ENCODE measurements at regions not wholly inside any gene's neighbourhood (a gene's known extent, or its start where the extent isn't known, plus 50 kb on each side); places are given as distances from the start of the nearest gene placed in this dataset.
A peak's percentile ranks its signal among the peaks of the same experiment; 100 is the strongest.
"Not testable (repeated sequence)": the region's sequence is repeated elsewhere in the genome, so short reads cannot be mapped to it uniquely, and the experiment has no call there.

DNA sequence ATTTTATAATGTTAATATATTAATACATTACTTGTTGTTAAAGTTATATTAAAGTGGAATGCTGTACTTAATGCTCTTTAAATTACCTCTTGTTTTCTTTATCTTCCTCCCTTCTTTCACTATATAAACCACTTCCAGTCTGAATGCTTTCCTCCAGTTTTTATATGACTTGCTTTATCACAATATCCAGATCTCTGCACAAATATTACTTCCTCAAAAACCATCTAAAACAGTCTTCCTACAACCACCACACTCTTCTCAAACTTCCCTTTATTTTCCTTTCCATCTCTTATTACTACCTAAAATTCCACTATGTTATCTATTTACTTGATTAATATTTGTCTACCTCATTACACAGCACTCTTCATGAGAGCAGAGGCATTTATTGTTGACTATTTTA, 956.6 kb downstream of the LRFN5 start:
- no peak for DNase-seq

DNA sequence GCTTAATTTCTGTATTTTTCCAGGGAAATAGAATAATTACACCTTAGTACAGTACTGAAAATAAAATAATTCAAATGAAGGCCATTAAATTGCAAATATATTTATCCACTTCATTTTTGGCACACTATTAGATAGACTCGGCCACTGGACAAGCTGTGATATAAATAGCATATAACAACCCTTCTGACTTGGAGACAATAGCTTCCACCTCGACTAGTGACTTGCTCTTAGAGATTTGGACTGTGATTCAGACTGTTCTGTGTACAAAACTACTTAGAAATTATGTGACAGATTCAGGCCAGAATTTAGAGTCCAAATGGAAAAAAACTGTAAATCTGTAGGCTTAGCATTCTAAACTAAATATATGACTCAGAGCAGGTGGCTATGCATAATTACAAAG, 949.9 kb downstream of the LRFN5 start:
- DNase-seq, result no peak

DNA sequence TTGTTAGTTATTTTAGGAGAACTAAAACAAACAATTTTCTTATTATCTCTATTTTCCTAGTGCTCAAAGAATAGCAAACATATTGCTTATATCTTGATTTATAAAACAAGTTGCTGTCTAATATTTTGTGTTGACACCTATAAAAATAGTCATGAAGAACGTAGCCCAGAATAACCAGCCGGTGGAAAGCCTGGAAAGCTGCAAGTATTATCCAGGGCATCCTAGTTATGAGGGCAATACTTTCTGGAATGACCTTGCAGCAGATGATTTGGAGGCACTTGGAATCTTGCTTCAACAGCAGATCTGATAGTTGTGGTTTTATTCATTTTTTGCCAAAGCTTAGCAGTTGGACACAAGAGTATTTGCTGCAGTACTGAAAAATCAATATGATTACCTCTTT, 948.7 kb downstream of the LRFN5 start:
- DNase-seq, result no peak

DNA sequence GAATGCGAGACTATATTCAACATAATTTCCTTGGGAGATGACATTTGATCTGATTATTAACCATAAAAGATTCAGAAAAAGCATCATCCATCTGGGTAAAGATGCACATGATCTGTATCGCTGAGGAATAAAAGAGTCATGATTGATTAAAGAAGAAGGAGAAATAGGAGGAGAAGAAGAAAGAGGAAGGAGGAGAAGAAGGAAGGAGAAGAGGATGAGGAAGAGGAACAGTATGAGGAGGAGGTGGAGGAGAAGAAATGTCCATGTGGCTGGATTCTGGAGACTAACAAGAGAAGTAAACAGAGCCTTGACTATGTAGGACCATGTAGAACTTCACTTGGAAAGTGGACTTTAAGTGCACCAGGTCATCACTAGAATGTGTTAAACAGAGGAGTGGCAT, 947.4 kb downstream of the LRFN5 start:
- DNase-seq, result no peak

DNA sequence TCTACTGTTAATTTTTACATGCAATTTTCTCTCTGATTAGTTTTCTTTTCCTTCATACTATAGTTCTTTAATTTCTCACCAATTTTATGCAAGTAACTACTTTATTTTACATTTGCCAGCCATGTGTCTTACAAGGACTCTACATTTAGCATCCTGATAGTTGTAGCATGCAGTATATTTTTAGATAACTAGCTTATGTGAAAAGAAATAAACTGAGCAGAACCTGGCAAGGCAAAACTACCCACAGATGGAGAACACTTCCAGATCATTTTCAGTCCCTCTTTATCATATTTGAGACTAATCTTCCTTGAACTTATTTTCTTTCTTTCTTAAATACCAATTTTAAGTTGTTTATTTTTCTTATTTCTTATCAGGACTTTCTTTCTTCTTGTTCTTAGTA, 943.6 kb downstream of the LRFN5 start:
- no peak for DNase-seq

DNA sequence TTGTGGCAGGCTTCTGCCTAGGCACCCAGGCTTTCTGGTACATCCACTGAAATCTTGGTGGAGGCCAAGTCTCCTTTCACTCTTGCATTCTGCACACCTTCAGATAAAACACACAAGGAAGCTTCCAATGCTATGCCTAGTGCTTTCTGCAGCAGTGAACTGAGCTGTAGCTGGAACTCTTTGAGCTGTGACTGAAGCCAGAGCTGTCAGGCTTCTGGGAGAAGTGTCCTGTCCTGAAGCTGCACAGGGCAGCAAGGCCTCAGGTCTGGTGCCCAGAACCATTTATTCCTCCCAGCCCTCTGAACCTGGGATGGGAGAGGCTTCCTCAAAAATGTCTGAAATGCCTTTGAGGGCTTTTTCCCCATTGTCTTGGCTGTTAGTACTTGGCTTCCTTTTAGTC, 941.7 kb downstream of the LRFN5 start:
- no peak for DNase-seq

DNA sequence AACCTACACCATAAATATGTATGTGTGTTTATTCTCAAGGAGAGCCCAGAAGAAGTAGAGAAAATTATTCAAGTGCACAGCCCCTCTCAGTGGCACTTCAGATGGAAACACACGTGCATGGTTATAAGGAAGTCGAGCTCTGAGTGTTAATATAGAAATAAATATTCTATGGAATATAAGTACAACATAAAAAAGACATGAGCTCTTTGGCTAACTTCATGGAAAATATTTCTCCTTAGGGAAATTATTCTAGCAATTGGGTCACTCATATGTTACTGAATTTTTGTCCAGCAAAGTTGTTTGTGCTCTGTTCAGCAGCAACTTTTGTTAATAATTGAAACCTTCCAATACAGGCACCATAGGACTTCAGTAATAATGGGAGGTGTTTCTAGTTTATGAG, 939.0 kb downstream of the LRFN5 start:
- DNase-seq, result no peak

DNA sequence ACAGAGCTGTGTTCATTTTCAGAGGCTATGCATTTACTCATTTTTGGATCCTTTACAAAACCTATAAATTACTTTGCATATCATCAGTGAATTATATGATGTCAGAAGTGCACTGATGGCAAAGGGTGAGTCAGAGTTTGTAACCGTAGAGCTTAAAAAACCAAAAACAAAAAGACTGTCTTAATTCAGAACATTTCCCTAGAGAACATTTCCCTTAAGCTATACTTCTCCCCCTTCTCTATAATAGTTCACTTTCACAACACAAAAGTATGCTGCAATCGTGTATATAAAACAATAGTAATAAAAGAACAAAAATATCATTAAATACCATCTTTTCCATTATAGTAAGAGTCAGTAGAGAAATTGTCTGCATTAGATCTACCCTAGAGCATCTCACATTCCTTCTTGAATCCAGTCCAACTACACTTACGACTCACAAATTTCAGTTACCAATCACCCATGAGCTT, 934.9 kb downstream of the LRFN5 start:
- peak; percentile 3 for DNase-seq

DNA sequence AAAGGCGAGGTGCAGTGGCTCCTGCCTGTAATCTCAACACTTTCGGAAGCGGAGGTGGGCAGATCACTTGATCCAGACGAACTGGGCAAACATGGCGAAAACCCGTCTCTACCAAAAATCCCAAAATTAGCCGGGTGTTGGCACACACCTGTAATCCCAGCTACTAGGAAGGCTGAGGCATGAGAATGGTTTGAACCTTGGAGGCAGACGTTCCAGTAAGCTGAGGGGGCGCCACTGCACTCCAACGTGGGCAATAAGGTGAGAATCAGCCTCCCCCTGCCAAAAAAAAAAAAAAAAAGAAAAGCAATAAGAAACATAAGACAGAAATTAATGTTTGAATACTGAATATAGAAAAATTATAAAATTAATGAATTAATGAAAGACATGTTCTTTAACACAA, 928.7 kb downstream of the LRFN5 start:
- no peak for DNase-seq

DNA sequence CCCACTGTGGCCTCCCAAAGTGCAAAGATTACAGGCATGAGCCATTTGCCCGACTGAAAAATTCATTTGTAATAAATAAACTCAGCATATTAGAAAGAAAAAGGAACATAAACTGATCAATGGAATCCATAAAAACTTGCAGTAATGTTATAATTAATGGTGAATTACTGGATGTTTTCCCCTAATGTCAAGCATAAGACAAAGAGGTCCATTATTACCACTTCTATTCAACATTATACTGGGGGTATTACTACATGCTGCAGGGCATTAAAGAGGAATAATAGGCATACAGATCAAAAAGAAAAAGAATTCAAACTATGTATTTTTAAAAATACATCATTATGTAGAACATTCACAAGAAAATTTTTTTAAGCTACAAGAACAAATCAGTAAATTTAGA, 926.8 kb downstream of the LRFN5 start:
- DNase-seq, result no peak

DNA sequence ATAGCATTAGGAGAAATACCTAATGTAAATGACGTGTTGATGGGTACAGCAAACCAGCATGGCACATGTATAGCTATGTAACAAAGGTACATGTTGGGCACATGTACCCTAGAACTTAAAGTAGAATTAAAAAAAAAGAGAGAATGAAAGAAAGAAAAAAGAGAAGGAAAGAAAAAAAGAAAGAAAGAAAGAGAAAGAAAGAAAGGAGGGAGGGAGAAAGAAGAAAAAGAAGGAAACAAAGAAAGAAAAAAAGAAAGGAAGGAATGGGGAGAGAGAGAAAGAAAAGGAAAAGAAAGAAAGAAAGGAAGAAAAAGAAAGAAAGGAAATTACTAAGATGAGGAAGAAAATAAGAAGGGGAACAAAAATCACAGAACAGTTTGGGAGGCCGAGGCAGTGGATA, 925.5 kb downstream of the LRFN5 start:
- DNase-seq, result no peak

DNA sequence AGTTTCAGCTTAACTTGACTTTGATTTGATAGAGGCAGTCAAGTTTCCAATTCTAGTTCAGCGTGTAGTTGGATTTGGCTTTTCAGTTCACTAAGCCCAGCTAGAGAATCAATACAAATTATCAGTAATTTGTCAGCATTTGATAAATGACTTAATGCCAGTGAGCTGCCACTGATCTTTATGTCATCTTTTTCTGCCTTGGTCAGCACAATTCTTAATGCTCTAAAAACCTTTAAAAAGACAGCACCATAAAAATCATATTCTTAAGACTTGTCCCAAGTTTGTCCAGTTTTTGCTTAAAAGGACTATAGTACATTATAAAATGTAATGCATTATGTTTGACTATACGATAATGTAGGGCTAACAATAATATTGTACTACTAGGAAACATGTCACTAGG, 920.5 kb downstream of the LRFN5 start:
- no peak for DNase-seq

DNA sequence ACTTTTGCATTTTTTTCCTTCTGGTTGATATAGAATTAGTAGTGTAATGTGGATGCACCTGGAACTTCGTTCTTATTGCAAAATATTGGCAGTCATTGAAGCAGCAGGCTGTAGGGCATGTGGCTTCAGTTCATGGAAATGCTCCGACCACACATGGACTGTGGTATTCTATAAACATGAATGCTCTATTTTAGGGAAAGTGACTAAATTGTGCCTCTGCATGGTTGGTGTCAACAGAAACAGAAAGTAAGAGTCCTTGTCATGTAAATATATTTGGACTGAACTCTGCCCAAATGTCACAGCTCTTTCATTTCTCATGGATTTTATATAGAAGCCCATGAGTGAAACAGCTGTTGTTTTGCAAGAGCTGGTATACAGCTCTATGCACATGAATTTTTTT, 917.0 kb downstream of the LRFN5 start:
- DNase-seq, result peak; percentile 68

DNA sequence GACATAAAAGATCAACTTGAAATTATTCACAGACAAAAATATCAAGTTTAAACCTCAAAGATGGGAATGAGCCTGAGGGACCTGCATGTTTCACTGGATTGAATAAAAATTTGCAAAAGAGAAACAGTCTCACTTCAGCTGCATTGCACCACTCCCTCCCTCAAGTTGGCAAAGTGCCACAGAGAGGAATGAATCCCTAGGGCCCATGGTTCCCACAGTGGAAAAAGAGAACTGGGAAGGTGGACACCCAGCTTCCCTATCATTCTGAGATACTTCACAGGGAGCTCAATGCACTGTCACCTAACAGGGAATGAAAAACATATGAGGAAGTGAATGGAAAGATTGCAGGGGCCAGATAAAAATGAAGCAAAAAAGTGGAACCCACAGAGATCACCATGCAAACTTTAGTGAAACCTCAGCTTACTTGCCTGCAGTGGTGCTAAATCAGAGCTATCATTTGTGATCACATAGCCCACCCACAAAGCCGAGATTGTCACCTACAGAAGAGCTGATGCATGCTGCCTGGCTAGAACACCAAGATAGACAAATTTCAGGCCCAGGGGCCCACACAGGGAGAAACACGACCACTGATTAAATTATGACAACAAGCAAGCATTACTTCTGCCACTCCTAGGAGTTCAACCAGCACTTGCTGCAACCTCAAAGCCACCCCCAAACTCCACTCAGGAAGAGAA, 911.3 kb downstream of the LRFN5 start:
- DNase-seq, result no peak

DNA sequence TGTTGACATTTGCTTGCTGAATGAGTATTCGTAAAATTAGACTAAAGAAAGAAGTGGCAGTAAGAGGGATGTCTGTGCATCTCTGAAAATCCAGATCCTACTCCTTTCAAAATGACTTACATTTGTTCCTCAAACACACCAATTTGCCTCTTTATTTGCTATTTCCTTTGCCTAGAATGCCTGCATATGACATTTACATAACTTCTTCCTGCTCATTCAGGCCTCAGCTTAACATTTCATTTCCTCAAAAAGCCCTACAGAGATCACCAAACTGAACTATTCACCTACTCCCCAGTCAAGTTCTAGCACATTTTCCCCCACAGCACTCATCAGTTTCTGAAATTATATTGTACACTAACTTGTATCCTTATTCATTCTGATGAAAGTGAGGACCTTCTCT, 907.2 kb downstream of the LRFN5 start:
- DNase-seq, result no peak

DNA sequence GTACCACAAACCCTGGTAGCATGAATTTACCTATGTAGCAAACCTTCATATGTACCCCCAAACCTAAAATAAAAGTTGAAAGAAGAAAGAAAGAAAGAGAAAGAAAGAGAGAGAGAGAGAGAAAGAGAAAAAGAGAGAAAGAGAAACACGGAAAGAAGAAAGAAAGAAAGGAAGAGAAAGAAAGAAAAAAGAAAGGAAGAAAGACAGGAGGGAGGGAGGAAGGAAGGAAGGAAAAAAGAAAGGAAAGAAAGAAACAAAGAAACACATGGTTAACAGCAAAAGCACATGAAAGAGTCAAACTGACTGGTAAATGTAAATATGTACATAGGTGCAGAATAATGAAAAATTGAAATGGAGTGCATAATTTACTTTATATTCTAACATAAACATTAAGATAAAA, 903.4 kb downstream of the LRFN5 start:
- DNase-seq, result no peak

DNA sequence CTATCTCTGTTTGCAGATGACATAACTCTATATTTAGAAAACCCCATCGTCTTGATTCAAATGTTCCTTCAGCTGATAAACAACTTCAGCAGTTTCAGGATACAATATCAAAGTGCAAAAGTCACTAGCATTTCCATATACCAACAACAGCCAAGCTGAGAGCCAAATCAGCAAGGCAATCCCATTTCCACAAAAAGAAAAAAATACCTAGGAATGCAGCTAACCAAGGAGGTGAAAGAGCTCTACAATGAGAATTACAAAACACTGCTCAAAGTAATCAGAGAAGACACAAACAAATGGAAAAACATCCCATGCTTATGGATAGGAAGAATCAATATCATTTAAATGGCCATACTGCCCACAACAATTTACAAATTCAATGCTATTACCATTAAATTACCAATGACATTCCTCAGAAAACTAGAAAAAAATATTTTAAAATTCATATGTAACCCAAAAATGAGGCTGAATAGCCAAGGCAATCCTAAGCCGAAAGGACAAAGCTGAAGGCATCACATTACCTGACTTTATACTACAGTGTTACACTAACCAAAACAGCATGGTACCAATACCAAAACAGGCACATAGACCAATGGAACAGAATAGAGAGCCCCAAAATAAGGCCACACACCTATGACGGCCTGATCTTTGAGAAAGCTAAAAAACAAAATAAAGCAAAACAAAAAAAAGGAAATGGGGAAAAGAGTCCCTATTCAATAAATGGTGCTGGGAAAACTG, 901.7 kb downstream of the LRFN5 start:
- no peak for DNase-seq

DNA sequence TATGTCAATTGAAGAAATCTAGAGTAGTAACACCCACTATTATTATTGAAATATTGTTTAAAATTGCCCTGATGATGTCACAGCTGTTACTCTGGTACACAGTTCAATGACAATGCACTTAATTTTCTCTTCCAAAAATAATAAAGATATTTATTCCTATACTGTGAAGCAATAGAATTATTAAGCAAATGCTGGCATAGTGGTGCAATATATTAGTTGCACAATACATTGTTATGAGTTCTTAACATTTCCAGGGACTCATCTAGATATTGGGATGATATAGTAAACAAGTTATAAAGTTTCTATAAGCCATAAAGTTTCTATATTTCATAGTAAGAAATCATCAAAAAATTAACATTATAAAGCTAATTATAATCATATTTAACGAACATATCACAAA, 897.8 kb downstream of the LRFN5 start:
- no peak for DNase-seq

DNA sequence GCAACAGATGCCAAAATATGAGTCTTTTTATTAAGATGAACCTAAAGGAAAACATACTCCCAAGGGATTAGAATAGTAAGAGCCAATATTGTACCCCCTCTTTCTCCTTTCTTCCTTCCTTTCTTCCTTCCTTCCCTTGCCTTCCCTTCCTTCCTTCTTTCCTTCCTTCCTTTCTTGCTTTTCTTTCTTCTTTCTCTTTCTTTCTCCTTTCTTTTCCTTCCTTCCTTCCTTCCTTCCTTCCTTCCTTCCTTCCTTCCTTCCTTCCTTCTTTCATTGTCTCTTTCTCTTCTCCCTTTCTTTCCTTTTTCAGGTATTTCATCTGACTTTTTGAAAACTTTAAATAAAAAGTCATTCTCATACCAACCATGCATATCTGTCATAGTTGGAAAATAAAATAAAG, 892.5 kb downstream of the LRFN5 start:
- no peak for DNase-seq

DNA sequence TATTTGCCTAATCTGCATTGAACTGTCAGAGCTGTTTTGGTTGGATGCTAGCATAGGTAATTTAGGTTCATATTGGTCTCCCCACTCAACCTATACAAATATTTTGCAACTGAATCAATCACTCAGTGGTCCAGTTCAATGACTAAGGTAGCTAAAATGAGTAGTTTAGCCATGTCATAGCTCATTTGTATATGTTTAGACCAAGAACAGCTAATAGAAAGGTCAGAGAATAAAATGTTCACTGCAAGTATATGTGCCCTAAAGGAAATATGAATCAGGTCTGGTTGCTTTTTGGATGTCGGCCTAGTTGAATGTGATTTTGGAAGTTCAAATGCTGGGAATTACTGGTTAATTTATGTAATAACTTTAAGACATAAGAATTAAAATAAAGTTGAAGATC, 883.9 kb downstream of the LRFN5 start:
- no peak for DNase-seq

DNA sequence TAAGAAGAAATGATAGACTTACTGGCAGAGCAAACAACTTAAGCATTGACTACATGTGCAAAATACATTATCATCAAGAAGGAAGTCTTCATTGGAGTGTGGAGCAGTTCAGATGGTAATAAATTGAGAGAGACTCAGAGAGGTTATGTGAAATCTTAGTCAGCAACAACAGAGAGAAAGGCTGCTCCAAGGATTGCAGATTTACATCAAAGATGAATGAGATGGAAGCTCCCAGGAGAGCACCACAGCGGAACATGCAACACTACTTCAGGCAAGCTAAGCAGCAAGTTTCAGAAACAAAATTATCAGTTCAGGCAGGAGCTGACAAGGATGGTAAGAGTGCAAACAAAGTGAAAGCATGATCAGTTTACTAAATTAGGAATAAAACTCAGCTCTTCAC, 882.3 kb downstream of the LRFN5 start:
- no peak for DNase-seq

DNA sequence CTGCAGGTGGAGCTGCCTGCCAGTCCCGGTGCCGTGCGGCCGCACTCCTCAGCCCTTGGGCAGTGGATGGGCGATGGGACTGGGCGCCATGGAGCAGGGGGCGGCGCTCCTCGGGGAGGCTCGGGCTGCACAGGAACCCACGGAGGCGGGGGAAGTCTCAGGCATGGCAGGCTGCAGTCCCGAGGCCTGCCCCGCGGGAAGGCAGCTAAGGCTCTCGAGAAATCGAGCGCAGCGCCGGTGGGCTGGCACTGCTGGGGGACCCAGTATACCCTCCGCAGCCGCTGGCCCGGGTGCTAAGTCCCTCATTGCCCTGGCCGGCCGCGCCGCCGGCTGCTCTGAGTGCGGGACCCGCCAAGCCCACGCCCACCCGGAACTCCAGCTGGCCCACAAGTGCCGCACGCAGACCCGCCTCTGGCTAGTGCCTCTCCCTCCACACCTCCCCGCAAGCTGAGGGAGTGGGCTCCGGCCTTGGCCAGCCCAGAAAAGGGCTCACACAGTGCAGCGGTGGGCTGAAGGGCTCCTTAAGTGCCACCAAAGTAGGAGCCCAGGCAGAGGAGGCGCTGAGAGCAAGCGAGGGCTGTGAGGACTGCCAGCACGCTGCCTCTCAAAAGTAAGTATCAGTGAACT, 875.8 kb downstream of the LRFN5 start:
- DNase-seq, result not testable (repeated sequence)

DNA sequence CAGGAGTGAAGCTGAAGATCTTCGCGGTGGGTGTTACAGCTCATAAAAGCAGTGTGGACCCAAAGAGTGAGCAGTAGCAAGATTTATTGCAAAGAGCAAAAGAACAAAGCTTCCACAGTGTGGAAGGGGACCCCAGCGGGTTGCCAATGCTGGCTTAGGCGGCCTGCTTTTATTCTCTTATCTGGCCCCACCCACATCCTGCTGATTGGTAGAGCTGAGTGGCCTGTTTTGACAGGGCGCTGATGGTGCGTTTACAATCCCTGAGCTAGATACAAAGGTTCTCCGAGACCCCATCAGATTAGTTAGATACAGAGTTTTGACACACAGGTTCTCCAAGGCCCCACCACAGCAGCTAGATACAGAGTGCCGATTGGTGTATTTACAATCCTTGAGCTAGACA, 875.0 kb downstream of the LRFN5 start:
- not testable (repeated sequence) for DNase-seq

DNA sequence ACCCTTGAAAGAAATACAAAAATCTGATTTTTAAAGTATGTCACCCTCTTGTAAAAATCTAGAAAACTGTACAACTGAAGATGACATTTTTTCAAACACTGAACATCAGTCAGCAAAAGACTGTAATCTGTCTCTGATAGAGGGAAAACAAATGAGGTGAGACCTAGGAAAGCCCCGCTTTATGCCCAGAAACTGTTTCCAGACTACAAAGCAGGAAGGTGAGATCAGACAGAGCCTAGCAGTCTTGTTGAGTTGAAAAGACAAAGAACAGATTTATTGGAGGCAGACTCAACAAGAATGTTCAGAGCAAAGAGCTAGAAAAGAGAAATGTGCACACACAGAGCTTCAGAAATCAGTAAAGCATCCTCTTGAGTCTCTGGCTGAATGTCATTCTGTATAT, 873.6 kb downstream of the LRFN5 start:
- no peak for DNase-seq
